GM19397 (cell line): ENCODE measurements at regions not wholly inside any gene's neighbourhood (a gene's known extent, or its start where the extent isn't known, plus 50 kb on each side); places are given as distances from the start of the nearest gene placed in this dataset.
A peak's percentile ranks its signal among the peaks of the same experiment; 100 is the strongest.
"Not testable (repeated sequence)": the region's sequence is repeated elsewhere in the genome, so short reads cannot be mapped to it uniquely, and the experiment has no call there.

Experiments
- ATAC-seq: cut with Tn5 transposase; IDR thresholded peaks from one replicate; pipeline ENCODE4 v1.9.1; 2021; ENCODE audit warnings: mild to moderate bottlenecking, moderate library complexity; ENCODE audit not compliant: unreplicated experiment

DNA sequence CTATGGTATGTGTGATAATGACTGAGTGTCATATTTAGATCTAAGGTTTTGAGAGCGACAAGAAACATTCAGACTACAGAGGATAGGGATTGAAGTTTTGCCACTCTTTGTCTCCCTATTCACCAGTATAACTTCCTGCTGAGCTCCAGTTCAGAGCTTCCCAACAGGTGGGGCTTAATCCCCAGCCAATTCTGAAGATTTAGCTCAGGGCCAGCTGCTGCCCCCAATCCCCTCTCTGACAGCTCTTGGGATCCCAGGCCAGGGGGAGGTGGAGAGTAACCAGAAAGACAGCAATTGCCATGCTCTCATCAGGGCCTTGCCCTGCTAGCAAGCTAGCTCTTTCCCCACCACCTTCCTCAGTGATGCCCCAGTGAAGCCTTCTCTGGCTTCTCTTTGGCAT is 57.8 kb downstream of the TRIL start:
- no peak for ATAC-seq

- ATAC-seq = no peak
Observed at GRCh38 chr7:28893888-28894287, 64.2 kb downstream of the TRIL start.

- ATAC-seq = not testable (repeated sequence)
Observed at GRCh38 chr7:28891876-28892234, 66.3 kb downstream of the TRIL start.

DNA sequence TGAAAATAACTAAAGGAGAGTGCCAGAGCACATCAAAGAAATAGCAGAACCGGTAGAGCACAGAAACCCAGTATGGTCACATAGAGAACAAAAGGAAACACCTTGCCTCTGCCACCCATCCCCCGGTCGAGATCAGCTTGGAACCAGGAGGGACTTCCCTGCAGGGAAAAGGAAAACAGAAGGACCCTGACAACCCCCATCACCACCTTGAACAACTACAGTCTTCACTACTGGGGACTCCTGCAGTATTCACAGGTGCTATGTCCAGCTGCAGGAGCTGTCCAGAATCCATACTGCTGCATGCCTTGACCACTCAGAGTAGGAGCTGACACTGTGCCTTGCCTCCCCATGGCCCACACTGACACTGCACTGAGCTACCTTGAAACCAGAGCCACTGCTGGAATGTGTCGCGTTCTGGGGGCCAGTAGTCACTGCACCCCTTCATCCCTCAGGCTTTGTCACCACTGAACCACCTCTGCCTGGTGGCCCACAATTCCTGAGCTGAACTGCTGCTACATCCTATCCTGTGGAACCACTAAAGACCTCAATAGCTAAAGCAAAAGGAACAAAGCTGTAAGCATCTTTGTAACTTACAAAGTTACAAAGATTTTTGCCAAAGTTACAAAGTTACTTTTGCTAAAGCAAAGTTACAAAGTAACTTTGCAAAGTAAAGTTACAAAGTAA is 66.8 kb downstream of the TRIL start:
- ATAC-seq = no peak

DNA sequence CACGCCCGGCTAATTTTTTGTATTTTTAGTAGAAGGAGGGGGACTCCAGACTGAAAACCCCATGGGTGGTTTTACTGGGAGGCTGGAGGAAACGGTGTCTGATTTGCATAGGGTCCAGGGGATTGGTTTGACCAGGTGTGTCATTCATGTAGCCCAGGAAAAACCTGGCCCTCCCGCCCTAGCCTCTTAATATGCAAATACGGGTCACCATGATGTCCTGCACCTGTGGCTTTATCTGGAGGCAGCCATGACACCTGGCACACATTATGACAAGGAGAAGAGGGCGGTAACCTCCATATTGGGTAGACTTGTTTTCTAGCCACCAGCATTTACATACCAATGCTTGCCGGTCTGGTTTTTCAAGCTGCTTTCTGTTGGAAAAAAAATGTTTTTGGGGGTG is 68.0 kb downstream of the TRIL start:
- peak; percentile 48 for ATAC-seq

GRCh38 chr7:28889290-28889689 is 68.8 kb downstream of the TRIL start:
- no peak for ATAC-seq

- ATAC-seq = no peak
Observed at GRCh38 chr7:28885771-28886170, 72.4 kb downstream of the TRIL start.

DNA sequence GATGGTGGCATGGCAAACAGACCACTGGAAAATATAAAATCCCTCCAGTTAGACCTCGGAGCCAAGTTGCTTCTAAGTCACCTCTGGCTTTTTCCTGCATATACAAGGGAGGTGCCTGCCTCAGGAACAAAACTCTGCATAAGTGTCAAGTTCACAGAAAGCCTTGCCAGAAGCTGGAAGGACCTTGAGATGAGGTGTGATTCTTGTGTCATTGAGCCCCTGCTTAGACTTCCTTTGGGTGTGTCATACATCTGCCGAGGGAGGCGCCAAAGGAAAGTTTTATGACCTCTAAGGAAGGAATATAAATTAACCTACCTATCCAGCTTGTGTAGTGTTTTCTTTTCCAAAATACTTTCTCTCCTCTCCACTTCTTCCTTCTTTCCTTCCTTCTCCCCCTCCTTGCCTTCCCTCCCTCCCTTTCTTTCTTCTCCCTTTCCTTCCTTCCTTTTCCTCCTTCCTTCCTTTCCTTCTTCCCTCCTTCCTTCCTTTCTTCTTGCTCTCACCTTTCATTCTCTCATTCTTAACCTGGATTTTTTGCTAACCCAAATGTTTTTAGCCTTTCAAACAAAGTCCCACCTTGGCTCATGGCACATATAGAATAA is 75.2 kb downstream of the TRIL start:
- no peak for ATAC-seq

DNA sequence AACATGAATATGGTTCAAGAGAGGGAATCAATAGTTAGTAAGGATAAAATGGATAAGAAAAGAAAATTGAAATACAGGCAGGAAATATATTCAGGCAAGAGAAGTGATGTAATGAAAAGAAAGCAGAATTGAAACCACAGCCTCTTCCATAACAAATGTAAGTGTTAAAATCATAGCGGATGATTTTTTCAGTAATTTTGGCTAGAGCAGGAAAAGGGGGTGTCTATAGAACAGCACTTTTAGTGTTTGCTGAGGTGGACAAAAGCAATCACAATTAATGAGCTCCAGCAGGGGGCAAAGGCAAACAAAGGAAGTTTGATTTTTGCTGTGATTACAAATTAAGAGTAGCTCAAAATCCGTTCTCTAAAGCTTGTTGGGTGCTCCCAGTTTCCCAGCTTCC is 79.0 kb downstream of the TRIL start:
- ATAC-seq = no peak

DNA sequence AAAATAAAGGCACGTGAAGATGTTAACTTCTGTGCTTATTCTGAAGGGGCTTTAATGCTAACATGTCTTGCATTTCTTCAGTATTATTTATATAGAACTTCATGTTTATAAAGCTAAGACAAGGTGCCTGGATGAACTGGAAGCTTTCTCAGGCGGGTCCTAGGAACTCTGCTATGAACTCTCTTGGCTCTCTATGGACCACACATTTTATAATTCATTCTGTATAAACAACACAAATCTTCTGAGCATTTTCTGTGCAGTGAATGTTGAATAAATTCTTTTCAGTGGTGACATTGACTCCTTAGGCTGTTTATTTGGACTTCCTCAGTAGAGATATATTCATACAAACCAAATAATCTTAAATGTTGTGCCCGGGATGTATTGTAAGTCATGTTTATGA is 79.6 kb downstream of the TRIL start:
- no peak for ATAC-seq
